ENCODE measurements at regions not wholly inside any gene's neighbourhood (a gene's known extent, or its start where the extent isn't known, plus 50 kb on each side); places are given as distances from the start of the nearest gene placed in this dataset.

DNA sequence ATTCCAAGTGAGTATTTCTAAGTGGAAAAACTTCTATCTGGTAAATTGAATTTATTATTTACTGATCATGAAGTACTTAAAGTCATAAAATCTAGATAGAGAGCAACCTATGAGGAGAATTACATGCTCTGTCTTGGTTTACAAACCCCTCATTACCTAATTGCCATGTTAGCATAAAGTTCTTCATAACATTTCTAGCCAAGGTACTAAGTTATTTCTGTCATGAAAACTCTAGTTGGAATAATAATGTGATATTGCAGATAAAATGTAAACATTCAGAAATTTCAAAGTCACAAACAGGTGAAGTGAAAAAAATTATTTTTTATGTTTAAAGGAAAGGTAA lies 228.6 kb downstream of the TTLL7 start:
- DNase-seq (ENCODE audit: low spot score): no peak

DNA sequence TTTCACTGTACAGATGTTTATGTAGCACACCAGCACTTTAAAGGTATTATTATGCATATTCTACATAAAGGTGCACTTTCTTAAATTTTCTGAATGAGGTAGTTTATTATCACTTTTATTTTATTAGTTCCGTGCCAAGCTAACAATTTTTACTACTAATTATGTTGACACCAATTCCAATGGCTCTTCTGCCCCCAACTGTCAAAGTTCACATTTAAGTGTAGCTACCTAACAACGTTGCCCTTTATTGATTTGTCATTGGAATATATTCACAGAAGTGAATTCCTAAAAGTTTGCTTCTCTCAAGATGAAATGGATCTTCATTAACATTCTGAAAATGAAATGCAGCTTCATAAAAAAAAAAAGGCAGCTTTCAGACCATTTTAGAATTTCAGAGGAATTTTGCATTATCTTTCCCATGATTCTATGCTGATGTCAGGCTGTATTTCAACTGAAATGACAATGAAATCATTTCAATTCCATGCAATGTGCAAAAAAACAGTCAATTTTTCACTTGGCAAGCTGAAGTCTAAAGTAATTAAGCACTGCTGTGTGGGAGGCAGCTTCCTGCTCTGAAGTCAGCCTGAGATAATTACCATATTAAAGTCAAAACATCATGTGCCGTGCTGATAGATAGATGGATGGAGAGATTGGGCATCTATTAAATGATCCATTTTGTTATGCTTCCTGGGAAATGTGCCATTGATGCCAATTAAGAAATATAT lies 229.2 kb downstream of the TTLL7 start:
- no peak for DNase-seq (ENCODE audit: low spot score)

DNA sequence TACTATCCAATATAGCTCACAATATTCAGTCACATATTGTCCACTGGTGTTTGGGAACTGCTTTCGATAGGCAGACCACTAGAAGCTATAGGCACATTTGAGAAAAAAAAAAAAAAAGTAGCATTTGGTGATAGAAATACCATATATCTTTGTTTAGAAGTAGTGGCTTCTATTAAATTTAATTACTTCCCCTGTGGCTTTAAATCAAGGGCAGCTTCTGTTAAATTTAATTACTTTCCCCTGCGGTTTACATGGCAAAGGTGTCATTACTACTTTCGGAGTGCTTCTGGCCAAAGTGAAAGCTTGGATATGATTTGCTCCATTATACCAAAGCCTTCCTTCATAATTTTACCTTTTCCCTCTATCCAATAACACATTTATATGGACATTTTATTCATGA lies 229.9 kb downstream of the TTLL7 start:
- no peak for DNase-seq (ENCODE audit: low spot score)

DNA sequence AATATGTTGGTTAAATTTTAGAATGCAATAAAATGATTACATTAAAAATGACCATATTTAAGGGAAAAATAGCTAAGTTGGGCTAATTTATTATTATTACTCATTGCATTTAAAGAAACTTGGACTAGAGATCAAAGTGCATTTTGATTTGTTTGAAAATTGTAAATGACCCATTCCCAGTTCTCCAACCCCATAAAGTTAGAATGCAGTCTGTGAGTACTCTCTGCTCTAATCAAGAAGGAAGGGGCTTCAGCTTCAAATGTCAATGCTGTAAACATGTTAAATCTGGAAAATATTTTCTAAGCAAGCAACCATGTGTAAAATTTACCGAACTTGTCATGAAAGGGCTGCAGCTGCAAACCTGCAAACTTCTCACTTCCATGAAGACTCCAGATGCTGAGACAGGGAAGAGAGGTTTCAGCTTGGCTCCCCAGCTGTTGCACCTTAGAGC lies 232.7 kb downstream of the TTLL7 start:
- no peak for DNase-seq (ENCODE audit: low spot score)

DNA sequence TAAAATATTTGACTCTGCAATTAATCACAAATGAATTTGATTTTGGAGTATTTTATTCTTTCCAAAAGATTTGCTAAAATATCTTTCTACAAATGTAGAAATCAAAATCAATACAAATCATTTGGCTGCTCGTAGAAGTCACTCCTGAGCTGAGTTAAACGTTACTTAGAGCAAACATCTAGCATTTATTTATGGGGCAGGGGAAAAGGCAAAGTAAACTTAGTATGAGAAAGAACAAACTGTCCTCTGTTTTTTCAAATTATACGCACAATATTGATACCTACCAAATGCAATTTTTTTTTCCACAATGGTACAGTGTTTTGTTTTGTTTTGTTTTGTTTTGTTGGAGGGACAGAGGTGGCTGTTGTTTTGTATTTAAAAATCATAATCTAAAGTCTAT lies 233.8 kb downstream of the TTLL7 start:
- DNase-seq (ENCODE audit: low spot score): no peak

DNA sequence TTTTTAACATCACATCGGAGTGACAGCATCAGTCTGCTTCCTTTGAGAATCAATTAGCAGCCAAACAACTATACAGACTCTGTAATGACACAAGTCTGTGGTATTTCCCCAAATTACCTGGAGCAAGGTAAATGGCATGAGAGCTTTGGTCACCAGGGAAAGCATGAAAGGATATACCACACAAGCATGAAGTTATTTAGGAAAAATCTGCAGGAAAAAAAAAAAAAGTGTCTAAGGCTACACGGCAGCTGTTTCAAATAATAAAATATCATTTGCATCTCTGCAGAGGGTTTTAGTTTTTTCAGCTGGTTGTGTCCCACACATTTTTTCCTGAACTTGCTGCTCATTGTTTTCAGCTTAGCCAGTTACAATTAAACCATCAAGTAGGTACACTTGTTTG lies 234.7 kb downstream of the TTLL7 start:
- no peak for DNase-seq (ENCODE audit: low spot score)

DNA sequence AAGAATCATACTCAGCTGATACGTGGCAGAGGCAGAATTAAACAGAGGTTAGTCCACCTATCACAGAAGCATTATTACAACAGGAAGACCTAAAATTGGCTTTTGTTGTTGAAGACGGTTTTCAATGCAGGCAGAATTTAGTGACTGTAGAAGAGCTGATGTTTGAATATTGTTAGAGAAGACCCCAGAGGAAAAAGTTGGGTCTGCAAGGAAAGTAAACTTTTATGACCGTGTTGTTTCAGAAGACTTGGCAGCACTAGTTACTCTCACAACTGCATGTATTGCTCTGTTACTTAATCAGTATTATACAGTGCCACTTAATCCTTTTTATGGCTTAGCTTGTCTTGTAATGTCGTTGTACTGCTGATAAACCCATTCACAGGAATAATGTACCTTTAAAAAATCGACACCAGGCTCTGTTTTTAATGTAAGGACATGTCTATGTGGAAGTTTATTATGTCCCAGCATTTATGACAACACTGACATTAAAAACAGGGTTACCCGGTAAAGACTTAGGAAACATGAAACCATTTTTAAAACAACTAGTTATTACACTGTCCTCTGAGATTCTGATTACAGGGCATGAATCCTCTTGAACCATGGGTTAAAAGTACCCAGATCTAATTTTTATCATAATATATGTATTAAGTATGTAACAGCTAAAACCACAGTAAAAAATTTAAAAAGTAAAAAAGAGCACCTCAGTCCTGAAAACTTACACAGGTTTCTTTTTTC lies 235.4 kb downstream of the TTLL7 start:
- DNase-seq (ENCODE audit: low spot score): no peak

DNA sequence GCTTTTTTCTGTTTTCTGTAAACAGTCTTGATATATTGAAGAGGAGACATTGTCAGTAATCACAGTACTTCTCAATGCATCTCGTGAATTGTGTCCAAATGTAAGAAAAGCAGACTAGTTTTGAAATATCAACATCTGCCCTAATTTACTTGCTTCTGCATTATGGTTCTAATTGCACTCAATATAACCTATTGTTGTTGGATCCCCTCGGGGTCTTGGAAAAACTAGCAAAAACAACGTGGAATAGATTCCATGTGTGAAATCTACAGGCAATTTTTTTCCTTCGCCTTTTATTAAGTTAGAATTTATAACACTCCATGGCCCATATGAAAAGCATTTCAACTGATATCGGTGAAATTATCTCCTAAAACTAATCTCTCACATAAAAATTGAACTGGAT lies 236.5 kb downstream of the TTLL7 start:
- DNase-seq (ENCODE audit: low spot score): no peak

DNA sequence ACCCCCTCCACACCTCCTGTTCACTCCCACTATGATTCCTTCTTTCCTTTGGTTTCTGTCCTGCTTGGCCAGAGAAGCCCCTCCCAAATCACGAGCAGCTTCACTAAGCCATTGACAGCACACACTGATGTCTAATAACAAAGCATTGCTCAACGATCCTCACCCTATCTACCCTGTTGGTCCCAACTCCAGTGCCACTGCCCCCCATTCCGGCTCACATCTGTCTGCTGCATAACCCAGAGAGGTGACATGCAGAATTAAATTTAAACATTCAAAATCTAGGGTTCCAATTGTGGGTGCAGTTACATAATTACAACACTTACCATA lies 236.9 kb downstream of the TTLL7 start:
- no peak for DNase-seq (ENCODE audit: low spot score)

DNA sequence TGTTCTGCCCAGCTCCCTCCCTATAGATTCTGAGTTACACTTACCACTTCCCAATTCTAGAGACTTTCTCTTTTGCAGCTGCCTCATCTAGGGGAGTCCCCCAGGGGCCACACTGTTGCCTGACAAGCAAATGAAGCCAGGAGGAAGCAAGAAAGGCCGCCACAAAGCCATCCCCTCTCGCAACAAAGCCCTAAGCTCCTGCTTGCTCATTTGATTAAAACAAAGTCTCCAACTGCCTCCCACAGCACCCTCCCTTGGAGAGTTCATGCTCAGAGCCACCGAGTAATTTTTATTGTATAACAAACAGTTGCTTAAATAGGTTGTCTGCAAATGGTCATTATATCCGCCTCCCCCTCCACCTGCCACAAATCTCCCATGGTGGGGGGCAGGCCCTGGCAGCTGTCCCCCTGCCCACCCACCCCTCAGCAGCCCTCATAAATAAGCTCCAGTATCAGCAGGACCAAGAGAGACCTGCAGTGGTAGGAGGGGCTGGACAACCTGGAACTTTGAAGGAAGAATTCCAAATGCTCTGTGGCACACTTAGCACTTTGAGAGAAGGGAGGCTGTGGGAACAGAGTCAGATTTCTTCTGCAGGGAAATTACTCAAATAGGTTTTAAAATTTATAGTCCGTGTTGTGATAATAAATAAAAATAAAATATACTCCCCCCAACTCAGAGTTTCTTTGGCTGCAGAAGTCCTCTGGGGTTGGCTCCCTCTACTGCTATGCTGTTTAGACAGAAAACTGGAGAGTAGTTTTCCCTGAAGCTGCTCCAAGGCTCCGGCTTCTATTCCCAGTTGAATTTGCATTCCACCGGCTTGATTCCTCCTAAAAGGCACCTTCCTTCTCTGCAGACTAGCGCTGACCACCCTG lies 237.5 kb downstream of the TTLL7 start:
- DNase-seq (ENCODE audit: low spot score): no peak

DNA sequence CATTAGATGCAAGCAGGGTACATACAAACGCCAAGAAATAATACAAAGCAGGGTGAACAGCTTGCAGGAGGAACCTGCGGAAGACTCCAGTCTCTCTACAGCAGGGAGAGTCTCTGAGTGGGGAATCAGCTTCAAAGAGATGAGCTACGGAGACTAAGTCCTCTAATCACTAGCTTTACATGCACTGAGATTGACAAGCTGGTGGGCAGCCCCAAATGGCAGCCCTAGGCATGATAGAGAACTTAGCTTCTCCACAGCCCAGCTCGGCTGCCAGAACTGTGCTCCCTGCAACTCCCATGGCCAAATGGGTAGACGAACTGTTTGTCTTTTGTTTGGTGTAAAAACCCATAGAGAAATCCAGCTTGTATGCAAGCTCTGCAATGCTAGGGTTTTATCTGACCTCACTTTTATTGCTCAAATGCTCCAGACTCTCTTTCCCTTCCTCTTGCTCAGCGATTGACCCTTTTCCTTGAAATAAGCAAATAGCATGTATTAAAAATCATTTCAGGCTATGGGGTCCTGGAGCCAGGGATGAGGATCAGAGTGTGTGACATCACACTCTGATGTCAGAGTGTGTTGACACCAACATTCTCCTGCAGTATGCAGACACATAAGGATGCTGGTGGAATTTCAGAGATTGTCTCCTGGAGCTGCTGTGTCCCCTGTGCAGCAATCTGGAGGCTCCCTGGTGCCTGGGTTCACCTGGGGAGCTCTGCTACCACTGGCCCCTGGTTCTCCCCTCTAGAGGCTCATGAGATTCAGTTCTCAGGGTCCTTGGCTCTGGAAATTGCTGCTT lies 238.5 kb downstream of the TTLL7 start:
- no peak for DNase-seq (ENCODE audit: low spot score)

DNA sequence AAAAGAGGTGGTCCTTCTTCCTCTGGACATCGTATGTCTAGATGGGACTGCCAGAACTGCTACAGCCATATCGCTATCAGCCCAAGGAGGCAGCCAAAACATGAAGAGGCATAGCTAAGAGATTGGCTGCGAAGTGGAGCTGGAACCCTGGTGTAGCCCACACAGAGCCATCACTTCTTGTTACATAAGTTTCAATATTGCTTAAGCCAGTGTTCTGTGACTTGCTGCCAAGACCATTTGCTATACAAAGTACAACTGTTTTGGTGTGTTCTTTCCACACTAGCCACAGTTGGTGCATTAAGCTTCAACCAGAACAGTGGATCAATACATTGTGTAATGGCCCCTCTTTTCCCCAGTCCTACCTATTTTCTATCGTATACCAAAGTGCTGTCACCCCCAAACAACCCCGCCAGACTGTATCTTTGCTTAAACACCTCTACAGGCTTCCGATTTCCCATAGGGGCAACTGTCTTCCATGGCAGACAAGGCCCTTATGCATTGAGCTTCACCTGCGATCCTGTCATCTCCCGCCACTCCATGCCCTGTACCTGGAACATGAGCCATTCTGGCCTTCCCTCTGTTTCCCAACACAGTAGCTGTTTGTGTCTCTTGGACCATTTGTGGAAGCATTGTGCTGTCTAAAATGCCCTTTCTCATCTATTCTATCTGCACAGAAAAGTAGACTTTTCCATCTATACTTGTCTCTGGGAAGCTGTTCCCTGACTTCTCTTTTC lies 241.8 kb downstream of the TTLL7 start:
- no peak for DNase-seq (ENCODE audit: low spot score)

DNA sequence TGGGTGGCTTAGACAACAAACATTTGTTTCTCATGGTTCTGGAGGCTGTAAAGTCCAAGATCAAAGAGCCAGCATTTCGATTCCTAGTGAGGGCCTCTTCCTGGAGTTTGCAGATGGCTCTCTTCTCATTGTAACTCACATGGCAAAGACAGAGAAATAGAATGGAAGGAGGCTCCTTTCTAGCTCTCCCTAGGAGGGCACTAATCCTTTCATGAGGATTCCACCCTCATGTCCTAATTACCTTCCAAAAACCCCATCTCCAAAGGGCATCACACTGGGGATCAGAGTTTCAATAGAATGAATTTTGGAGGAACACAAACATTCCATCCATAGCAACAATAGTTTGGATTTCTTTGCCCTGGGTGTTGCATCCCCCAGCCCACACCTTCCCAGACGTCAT lies 247.3 kb downstream of the TTLL7 start:
- DNase-seq (ENCODE audit: low spot score): no peak

DNA sequence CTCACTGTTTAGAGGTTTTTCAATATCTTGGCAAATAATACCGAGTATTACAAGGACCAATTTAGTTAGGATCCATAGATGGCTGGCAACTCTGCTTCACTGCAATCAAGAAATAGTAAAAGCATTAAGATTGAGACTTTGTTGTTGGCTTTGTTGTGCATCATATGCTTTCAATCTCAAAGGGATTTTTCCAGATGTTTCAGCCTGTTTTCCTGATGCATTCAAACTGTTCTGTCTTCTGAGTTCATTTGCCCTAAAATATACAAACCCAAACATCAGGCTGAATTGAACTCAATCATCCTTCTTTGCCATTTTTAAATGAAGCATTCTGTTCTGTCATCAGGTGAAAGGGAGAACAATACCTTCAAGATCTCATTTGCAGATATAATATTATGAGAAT lies 248.7 kb downstream of the TTLL7 start:
- DNase-seq (ENCODE audit: low spot score): no peak

DNA sequence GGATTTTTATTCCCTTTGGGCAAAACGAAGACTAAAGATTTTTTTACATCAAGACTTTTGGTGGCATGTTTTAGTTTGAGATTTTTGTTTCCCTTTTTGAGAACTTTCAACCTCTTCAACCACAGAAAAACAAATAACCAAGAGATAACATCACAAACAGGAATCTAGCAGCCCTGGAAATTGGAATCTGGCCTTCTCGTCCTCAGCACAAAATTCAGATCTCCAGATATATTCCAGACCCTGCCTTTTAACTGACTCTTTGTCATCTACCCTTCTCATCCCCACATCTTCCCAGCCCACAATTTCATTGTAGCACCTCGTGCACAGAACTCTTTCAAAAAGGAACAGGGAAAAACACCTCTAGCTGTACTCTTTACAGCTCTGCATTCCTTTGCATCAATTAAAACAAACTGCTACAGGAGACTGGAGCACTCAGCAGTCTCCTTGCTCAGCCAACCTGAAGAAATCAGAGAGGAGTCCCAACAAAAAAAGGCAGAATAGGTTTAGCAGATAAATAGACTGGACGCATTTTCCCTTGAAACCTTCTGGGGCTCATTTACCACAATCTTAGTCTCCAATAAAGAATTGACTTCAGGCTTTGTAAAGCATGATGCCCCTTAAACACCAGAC lies 251.0 kb downstream of the TTLL7 start:
- no peak for DNase-seq (ENCODE audit: low spot score)

DNA sequence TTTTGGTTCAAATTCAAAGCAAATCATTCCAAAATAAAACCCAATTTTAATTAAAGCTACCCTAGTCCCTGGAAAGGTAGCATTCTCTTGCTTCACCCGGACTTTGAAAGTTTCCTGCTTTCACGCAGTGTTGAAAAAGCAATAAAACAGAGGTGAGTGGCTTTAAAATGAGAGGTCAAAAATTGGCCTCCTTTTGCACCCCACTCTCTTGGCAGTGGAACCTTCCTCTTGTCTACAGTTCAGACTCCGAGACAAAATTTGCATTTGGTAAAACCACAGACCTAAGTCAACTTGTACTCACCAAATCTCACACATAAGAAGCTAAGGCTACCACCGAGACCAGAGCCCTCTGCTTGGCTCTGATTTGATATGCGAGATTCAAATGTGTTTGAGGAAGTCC lies 252.7 kb downstream of the TTLL7 start:
- DNase-seq (ENCODE audit: low spot score): no peak

DNA sequence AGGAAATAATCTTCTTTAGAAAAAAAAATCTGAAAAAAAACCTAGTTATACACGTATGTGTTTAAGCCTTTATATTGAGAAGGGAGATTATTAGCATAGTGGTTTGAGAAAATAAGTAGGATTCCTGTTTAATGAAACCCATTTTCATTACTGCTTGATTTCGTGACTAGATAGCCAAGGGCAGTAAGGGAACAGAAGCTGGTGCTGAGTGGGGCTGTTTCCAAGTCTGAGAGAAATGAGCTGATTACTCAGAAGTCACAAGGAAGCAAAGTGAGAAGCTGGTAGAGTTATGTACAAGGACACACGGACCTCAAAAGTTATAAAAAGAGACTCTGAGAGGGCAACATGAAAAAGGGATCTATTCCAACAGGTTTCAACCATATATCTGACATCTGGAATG lies 256.5 kb downstream of the TTLL7 start:
- no peak for DNase-seq (ENCODE audit: low spot score)

DNA sequence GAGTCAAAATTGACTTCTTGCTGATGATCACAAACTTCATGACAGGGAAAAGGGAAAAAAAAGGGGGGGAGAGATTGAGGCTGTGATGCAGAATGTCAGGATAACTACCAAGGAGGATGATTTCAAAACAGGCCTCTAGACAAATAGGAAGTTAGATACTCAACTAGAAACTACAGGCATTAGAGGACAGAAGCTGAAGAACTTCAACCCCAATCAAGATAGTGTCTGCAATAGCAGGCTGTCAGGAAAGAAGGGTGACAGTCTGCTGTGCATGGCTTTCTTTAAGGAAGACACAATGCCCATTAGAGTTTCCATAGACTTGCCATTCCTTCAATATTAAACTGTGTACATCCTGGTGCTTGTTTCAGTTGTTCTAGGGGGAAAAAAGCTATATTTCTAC lies 257.2 kb downstream of the TTLL7 start:
- DNase-seq (ENCODE audit: low spot score): no peak

DNA sequence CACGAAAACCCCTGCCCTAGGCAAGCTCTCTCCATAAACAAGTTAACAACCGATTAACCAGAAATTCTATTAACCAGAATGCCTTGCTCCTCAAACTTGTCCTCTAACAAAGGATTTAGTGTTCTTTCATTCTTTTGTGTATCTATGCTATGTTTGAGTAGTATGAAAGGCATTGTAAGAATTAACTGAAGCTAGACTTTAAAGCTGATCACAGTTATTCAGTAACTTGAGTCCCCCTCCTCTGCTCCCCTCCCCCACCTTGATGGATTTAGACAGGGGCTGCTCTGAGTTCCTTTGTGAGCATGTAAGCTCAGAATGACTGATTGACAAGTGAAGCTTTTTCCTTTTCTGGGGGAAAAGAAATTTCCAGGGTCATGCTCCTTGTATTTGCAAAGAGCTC lies 257.6 kb downstream of the TTLL7 start:
- DNase-seq (ENCODE audit: low spot score): no peak

DNA sequence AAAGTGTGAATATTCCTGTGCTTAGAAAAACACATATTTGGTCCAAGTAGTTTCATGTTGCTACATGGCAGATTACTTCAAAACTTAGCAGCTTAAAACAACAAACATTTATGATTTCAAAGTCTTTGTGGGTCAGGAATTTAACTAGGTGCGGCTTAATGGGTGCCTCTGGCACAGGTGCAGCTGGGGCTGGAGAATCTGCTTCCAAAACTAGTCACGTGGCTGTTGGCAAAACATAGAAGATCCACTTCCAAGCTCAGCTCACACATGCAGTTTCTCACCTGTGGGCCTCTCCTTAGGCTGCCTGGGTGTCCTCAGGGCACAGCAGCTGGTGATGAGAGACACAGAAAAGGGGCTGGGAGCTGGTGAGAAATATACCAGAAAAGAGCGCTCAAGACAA lies 263.4 kb downstream of the TTLL7 start:
- no peak for DNase-seq (ENCODE audit: low spot score)

DNA sequence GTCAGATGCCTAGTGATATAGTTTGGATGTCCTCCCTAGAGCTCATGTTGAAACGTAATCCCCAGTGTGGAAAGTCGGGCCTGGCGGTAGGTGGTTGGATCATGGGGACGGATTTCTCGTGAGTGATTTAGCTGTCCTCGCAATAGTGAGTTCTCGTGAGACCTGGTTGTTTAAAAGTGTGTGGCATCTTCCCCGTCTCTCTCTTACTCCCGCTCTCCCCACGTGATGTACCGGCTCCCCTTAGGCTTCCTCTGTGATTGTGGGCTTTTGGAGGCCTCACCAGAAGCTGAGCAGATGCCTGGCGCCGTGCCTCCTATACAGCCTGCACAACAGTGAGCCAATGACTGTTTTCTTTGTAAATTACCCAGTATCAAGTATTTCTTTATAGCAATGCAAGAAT lies 264.5 kb downstream of the TTLL7 start:
- no peak for DNase-seq (ENCODE audit: low spot score)

Measured in A172 (cell line).